ENCODE measurements at regions not wholly inside any gene's neighbourhood (a gene's known extent, or its start where the extent isn't known, plus 50 kb on each side); places are given as distances from the start of the nearest gene placed in this dataset.
"Not testable (repeated sequence)": the region's sequence is repeated elsewhere in the genome, so short reads cannot be mapped to it uniquely, and the experiment has no call there.

- ChIA-PET CTCF (interaction anchor here (1.0 to 2.7 kb wide), 6 partner anchors 8 to 112 kb away, joined by 3 to 16 read pairs (median 4); no protein-coding TSS in a partner anchor), POLR2A (no interaction called here)
- TF ChIP-seq CTCF (IDR thresholded peaks at IDR 0.05; ENCODE audit: control extremely low read depth, extremely low read depth, low read depth, missing control alignments) = no peak
- no peak for DNase-seq (ENCODE audit: extremely low spot score)
Measured at GRCh38 chr11:115982666-115983065, 478.5 kb upstream of the CADM1 start.

GRCh38 chr11:115981814-115982471, 477.7 kb upstream of the CADM1 start:
- ChIA-PET CTCF (interaction anchor here (1.0 to 2.7 kb wide), 6 partner anchors 8 to 112 kb away, joined by 3 to 16 read pairs (median 4); no protein-coding TSS in a partner anchor), POLR2A (no interaction called here)
- no peak for DNase-seq (ENCODE audit: extremely low spot score)

GRCh38 chr11:115981104-115981481, 476.9 kb upstream of the CADM1 start:
- no peak for TF ChIP-seq CTCF (IDR thresholded peaks at IDR 0.05; ENCODE audit: control extremely low read depth, extremely low read depth, low read depth, missing control alignments)
- ChIA-PET POLR2A (no interaction called here), CTCF (interaction anchor here (2.7 kb wide), 1 partner anchor 10 kb away, joined by 16 read pairs; no protein-coding TSS in a partner anchor)
- DNase-seq (ENCODE audit: extremely low spot score) = no peak

More at GRCh38 chr11:115981814-115982471, 477.7 kb upstream of the CADM1 start:
- no peak for TF ChIP-seq CTCF (IDR thresholded peaks at IDR 0.05; ENCODE audit: control extremely low read depth, extremely low read depth, low read depth, missing control alignments)

GRCh38 chr11:115980337-115981103, 476.3 kb upstream of the CADM1 start:
- ChIA-PET POLR2A (no interaction called here), CTCF (interaction anchor here (2.7 kb wide), 1 partner anchor 10 kb away, joined by 16 read pairs; no protein-coding TSS in a partner anchor)
- DNase-seq (ENCODE audit: extremely low spot score) = no peak
- TF ChIP-seq CTCF (IDR thresholded peaks at IDR 0.05; ENCODE audit: control extremely low read depth, extremely low read depth, low read depth, missing control alignments) = no peak

- no peak for TF ChIP-seq CTCF (IDR thresholded peaks at IDR 0.05; ENCODE audit: control extremely low read depth, extremely low read depth, low read depth, missing control alignments)
- CTCF ChIA-PET = interaction anchor here (0.8 to 2.5 kb wide), 8 partner anchors 8 to 45 kb away, joined by 3 to 11 read pairs (median 6); no protein-coding TSS in a partner anchor
- POLR2A ChIA-PET = no interaction called here
- no peak for DNase-seq (ENCODE audit: extremely low spot score)
Measured at GRCh38 chr11:115974703-115975102, 470.5 kb upstream of the CADM1 start.

GRCh38 chr11:115967203-115967602, 463.0 kb upstream of the CADM1 start:
- POLR2A ChIA-PET; DNase-seq (ENCODE audit: extremely low spot score): not testable (repeated sequence)
- CTCF ChIA-PET = interaction anchor here (1.6 kb wide), 1 partner anchor 15 kb away, joined by 4 read pairs; no protein-coding TSS in a partner anchor

Data from GM10248 (cell line).